Vagina (tissue), 2 donors: ENCODE measurements at regions not wholly inside any gene's neighbourhood (a gene's known extent, or its start where the extent isn't known, plus 50 kb on each side); places are given as distances from the start of the nearest gene placed in this dataset.

Experiments
- CTCF ChIP-seq, 3 experiments: fragments of 450-650 bp in 2 of 3; fragments of 200-600 bp in 1 of 3; sonication (generic) in 1 of 3; IDR thresholded peaks; one replicate each; pipeline ENCODE4 v1.5.1; 2017 to 2019; ENCODE audit warnings: antibody characterized with exemption in 3 of 3, mild to moderate bottlenecking in 2 of 3, moderate library complexity in 2 of 3
- POLR2A ChIP-seq, 2 donors: fragments of 450-650 bp; IDR thresholded peaks; one replicate each; pipeline ENCODE4 v1.6.1; 2017; ENCODE audit warnings: antibody characterized with exemption in 2 of 2, mild to moderate bottlenecking in 2 of 2, moderate library complexity in 2 of 2

- TF ChIP-seq CTCF (IDR thresholded peaks at IDR 0.05) (no peak), POLR2A (IDR thresholded peaks at IDR 0.05) (no peak)
Observed at GRCh38 chr12:115799610-115800009, 477.9 kb downstream of the MED13L start.
